ENCODE measurements at regions not wholly inside any gene's neighbourhood (a gene's known extent, or its start where the extent isn't known, plus 50 kb on each side); places are given as distances from the start of the nearest gene placed in this dataset.

- no peak for TF ChIP-seq POLR2A (IDR thresholded peaks at IDR 0.05)
- TF ChIP-seq CTCF (IDR thresholded peaks at IDR 0.05), result no peak
- no peak for TF ChIP-seq POLR2AphosphoS5 (IDR thresholded peaks at IDR 0.05)
- Histone ChIP-seq H3K4me1 (replicated peaks) (peaks cover 15% of the 10 kb centered on the region), H3K27me3 (replicated peaks; ENCODE audit: insufficient read depth) (no peaks in the 10 kb centered on the region), H3K36me3 (no peaks in the 10 kb centered on the region), H3K27ac (no peak overlapping the region), H3K4me3 (no peak overlapping the region), H3K9me3 (no peaks in the 10 kb centered on the region)
- 78% methylated on average over 16 of the region's 16 CpGs for WGBS
- DNase-seq (ENCODE audit: low spot score), result no peak
- intact Hi-C loops (cut with DNase I), result no loop called here
Measured at GRCh38 chr9:134235366-134235765, 71.0 kb upstream of the RNU6ATAC start.

GRCh38 chr9:134236001-134236421 lies 71.6 kb upstream of the RNU6ATAC start:
- no peaks in the 10 kb centered on the region for H3K9me3 ChIP-seq
- DNase-seq (ENCODE audit: low spot score), result no peak
- H3K36me3 ChIP-seq, result no peaks in the 10 kb centered on the region
- no peak overlapping the region for H3K4me3 ChIP-seq
- WGBS, result 80% methylated on average over 6 of the region's 6 CpGs
- intact Hi-C loops (cut with DNase I), result no loop called here
- no peak for TF ChIP-seq POLR2A (IDR thresholded peaks at IDR 0.05)
- TF ChIP-seq POLR2AphosphoS5 (IDR thresholded peaks at IDR 0.05), result no peak
- TF ChIP-seq CTCF (IDR thresholded peaks at IDR 0.05), result no peak
- peaks cover 8% of the 10 kb centered on the region for H3K4me1 ChIP-seq (replicated peaks)
- H3K27me3 ChIP-seq (replicated peaks; ENCODE audit: insufficient read depth), result no peaks in the 10 kb centered on the region
- no peak overlapping the region for H3K27ac ChIP-seq

GRCh38 chr9:134236935-134237629 lies 72.7 kb upstream of the RNU6ATAC start:
- H3K27me3 ChIP-seq (replicated peaks; ENCODE audit: insufficient read depth), result no peaks in the 10 kb centered on the region
- H3K9me3 ChIP-seq, result no peaks in the 10 kb centered on the region
- H3K27ac ChIP-seq, result no peak overlapping the region
- 88% methylated on average over 6 of the region's 13 CpGs for WGBS
- H3K4me1 ChIP-seq (replicated peaks), result no peaks in the 10 kb centered on the region
- intact Hi-C loops (cut with DNase I), result no loop called here
- no peak for TF ChIP-seq CTCF (IDR thresholded peaks at IDR 0.05)
- TF ChIP-seq POLR2AphosphoS5 (IDR thresholded peaks at IDR 0.05), result no peak
- no peak for TF ChIP-seq POLR2A (IDR thresholded peaks at IDR 0.05)
- H3K4me3 ChIP-seq, result no peak overlapping the region
- DNase-seq (ENCODE audit: low spot score), result no peak
- H3K36me3 ChIP-seq, result no peaks in the 10 kb centered on the region

GRCh38 chr9:134237630-134238265 lies 73.4 kb upstream of the RNU6ATAC start:
- no peak for TF ChIP-seq CTCF (IDR thresholded peaks at IDR 0.05)
- TF ChIP-seq POLR2A (IDR thresholded peaks at IDR 0.05), result no peak
- TF ChIP-seq POLR2AphosphoS5 (IDR thresholded peaks at IDR 0.05), result no peak
- H3K36me3 ChIP-seq, result no peaks in the 10 kb centered on the region
- no peaks in the 10 kb centered on the region for H3K27me3 ChIP-seq (replicated peaks; ENCODE audit: insufficient read depth)
- intact Hi-C loops (cut with DNase I), result no loop called here
- no peaks in the 10 kb centered on the region for H3K4me1 ChIP-seq (replicated peaks)
- H3K4me3 ChIP-seq, result no peak overlapping the region
- 89% methylated on average over 16 of the region's 17 CpGs for WGBS
- H3K27ac ChIP-seq, result no peak overlapping the region
- H3K9me3 ChIP-seq, result no peaks in the 10 kb centered on the region
- no peak for DNase-seq (ENCODE audit: low spot score)
